HEK293 (cell line): ENCODE measurements at regions not wholly inside any gene's neighbourhood (a gene's known extent, or its start where the extent isn't known, plus 50 kb on each side); places are given as distances from the start of the nearest gene placed in this dataset.

Experiments
- CTCF ChIA-PET: fragments of 350-600 bp; formaldehyde crosslinking; extraction: SDS; loops from one replicate; lab custom pipeline; 2021; ENCODE audit warnings: antibody characterized with exemption; lab: Yijun Ruan, JAX
- POLR2A ChIA-PET: fragments of 300-600 bp; formaldehyde crosslinking; extraction: SDS; loops from one replicate; lab custom pipeline; 2020; ENCODE audit warnings: antibody characterized with exemption, inconsistent platforms; lab: Yijun Ruan, JAX
- H3K27ac ChIP-seq: fragments of 200-500 bp; sonication (Bioruptor generic); 2 replicates; pipeline ENCODE4 v1.5.1; 2014; ENCODE audit warnings: low read depth, low read length, control low read depth, inconsistent platforms; ENCODE audit errors: extremely low read depth
- H3K36me3 ChIP-seq, 2 experiments: fragments of 200-500 bp in 1 of 2; sonication (Bioruptor generic) in 1 of 2; 1 replicate in 1 of 2; 2 replicates in 1 of 2; pipeline ENCODE4 v1.5.1; 2014 to 2017; ENCODE audit warnings: inconsistent platforms in 2 of 2, low read length in 2 of 2; ENCODE audit not compliant: control insufficient read depth in 2 of 2, insufficient read depth in 1 of 2
- H3K4me1 ChIP-seq: fragments of 200-500 bp; sonication (Bioruptor generic); 2 replicates; pipeline ENCODE4 v1.5.1; 2014; ENCODE audit warnings: mild to moderate bottlenecking, low read length, inconsistent platforms; ENCODE audit not compliant: control insufficient read depth, insufficient read depth
- H3K4me3 ChIP-seq: 2 replicates; pipeline ENCODE4 v1.5.1; 2011; ENCODE audit warnings: low read depth, mild to moderate bottlenecking, control low read depth, low read length, moderate library complexity
- H3K9me3 ChIP-seq: fragments of 200-500 bp; sonication (Bioruptor generic); 2 replicates; pipeline ENCODE4 v1.5.1; 2014; ENCODE audit warnings: low read depth, low read length, inconsistent platforms; ENCODE audit not compliant: control insufficient read depth, insufficient read depth
- ATF2 ChIP-seq: fragments of 450-650 bp; formaldehyde crosslinking; IDR thresholded peaks from 2 replicates; pipeline ENCODE4 v1.5.1; 2016; ENCODE audit warnings: missing biosample characterization, missing genetic modification characterization, low read depth
- EGR2 ChIP-seq: fragments of 450-650 bp; formaldehyde crosslinking; IDR thresholded peaks from 2 replicates; pipeline ENCODE4 v1.5.1; 2016; ENCODE audit warnings: low read depth, missing biosample characterization, missing genetic modification characterization
- OVOL3 ChIP-seq: fragments of 450-650 bp; formaldehyde crosslinking; IDR thresholded peaks from 2 replicates; pipeline ENCODE4 v1.5.1; 2016; ENCODE audit warnings: missing biosample characterization, missing genetic modification characterization
- SP7 ChIP-seq: fragments of 450-650 bp; formaldehyde crosslinking; IDR thresholded peaks from 2 replicates; pipeline ENCODE4 v1.5.1; 2016; ENCODE audit warnings: missing biosample characterization, missing genetic modification characterization
- TCF7L2 ChIP-seq: IDR thresholded peaks from 2 replicates; pipeline ENCODE4 v1.6.1; 2011; ENCODE audit warnings: low read depth, mild to moderate bottlenecking, inconsistent platforms, low read length, moderate library complexity, borderline replicate concordance
- ZBTB26 ChIP-seq: fragments of 450-650 bp; formaldehyde crosslinking; optimal IDR thresholded peaks from 2 replicates; pipeline ENCODE3; 2016; ENCODE audit warnings: missing biosample characterization, mild to moderate bottlenecking, missing genetic modification characterization
- ZBTB44 ChIP-seq: fragments of 450-650 bp; IDR thresholded peaks from 2 replicates; pipeline ENCODE4 v1.5.1; 2018; ENCODE audit warnings: missing biosample characterization, mild to moderate bottlenecking, missing genetic modification characterization
- ZBTB49 ChIP-seq: fragments of 450-650 bp; formaldehyde crosslinking; IDR thresholded peaks from 2 replicates; pipeline ENCODE4 v1.5.1; 2016; ENCODE audit warnings: missing biosample characterization, missing genetic modification characterization, low read depth
- ZFP69B ChIP-seq: fragments of 450-650 bp; formaldehyde crosslinking; IDR thresholded peaks from 2 replicates; pipeline ENCODE4 v1.5.1; 2016; ENCODE audit warnings: missing biosample characterization, missing genetic modification characterization
- ZNF169 ChIP-seq: fragments of 450-650 bp; formaldehyde crosslinking; IDR thresholded peaks from 2 replicates; pipeline ENCODE4 v1.5.1; 2016; ENCODE audit warnings: missing biosample characterization, missing genetic modification characterization
- ZNF18 ChIP-seq: fragments of 450-650 bp; formaldehyde crosslinking; IDR thresholded peaks from 2 replicates; pipeline ENCODE4 v1.5.1; 2016; ENCODE audit warnings: missing biosample characterization, missing genetic modification characterization
- ZNF280C ChIP-seq: fragments of 450-650 bp; formaldehyde crosslinking; IDR thresholded peaks from 2 replicates; pipeline ENCODE4 v1.5.1; 2016; ENCODE audit warnings: missing biosample characterization, missing genetic modification characterization
- ZNF362 ChIP-seq: fragments of 450-650 bp; formaldehyde crosslinking; IDR thresholded peaks from 2 replicates; pipeline ENCODE4 v1.5.1; 2016; ENCODE audit warnings: missing biosample characterization, missing genetic modification characterization
- ZNF398 ChIP-seq: fragments of 450-650 bp; formaldehyde crosslinking; IDR thresholded peaks from 2 replicates; pipeline ENCODE4 v1.5.1; 2017; ENCODE audit warnings: missing biosample characterization, missing genetic modification characterization
- ZNF449 ChIP-seq: fragments of 450-650 bp; formaldehyde crosslinking; IDR thresholded peaks from 2 replicates; pipeline ENCODE4 v1.5.1; 2017; ENCODE audit warnings: missing biosample characterization, mild to moderate bottlenecking, missing genetic modification characterization, moderate library complexity
- ZNF561 ChIP-seq: fragments of 450-650 bp; IDR thresholded peaks from 2 replicates; pipeline ENCODE4 v1.5.1; 2018; ENCODE audit warnings: missing biosample characterization, missing genetic modification characterization, borderline replicate concordance
- ZNF701 ChIP-seq: fragments of 450-650 bp; formaldehyde crosslinking; IDR thresholded peaks from 2 replicates; pipeline ENCODE4 v1.5.1; 2016; ENCODE audit warnings: missing biosample characterization, missing genetic modification characterization
- ZSCAN23 ChIP-seq: fragments of 450-650 bp; formaldehyde crosslinking; IDR thresholded peaks from 2 replicates; pipeline ENCODE4 v1.5.1; 2016; ENCODE audit warnings: missing biosample characterization, missing genetic modification characterization

GRCh38 chr16:47886631-47887415 is 269.0 kb downstream of the ABCC12 start (continued):
- no peak for TF ChIP-seq ZBTB44 (tag by site-specific recombination)
- no peak for TF ChIP-seq OVOL3 (tag by site-specific recombination)
- no peak for TF ChIP-seq ZNF398 (tag by site-specific recombination)
- TF ChIP-seq SP7 (tag by site-specific recombination), result peak; percentile 88
- TF ChIP-seq ZNF362 (tag by site-specific recombination), result no peak
- peak; percentile 64; the same call in 1 of the 2 replicates for TF ChIP-seq ZNF561 (tag by site-specific recombination)
- TF ChIP-seq TCF7L2, result peak; percentile 76; the same call in 1 of the 2 replicates
- no peak for TF ChIP-seq ZNF449 (tag by site-specific recombination)
- TF ChIP-seq ZNF701 (tag by site-specific recombination), result no peak
- no peak for TF ChIP-seq ZSCAN23 (tag by site-specific recombination)
- peak; percentile 70; the same call in 1 of the 2 replicates for TF ChIP-seq EGR2 (tag by site-specific recombination)

- no peaks in the 10 kb centered on the region for H3K9me3 ChIP-seq
- no peaks in the 10 kb centered on the region for H3K4me1 ChIP-seq
- H3K27ac ChIP-seq, result no peak overlapping the region
- no peaks in the 10 kb centered on the region for H3K36me3 ChIP-seq
- POLR2A ChIA-PET, result no interaction called here
- CTCF ChIA-PET, result interaction anchor here (0.9 kb wide), 1 partner anchor 272 kb away, joined by 3 read pairs; no protein-coding TSS in a partner anchor
- no peak overlapping the region for H3K4me3 ChIP-seq
- no peak for TF ChIP-seq ZFP69B (tag by site-specific recombination)
- TF ChIP-seq ZNF280C (tag by site-specific recombination), result no peak
- no peak for TF ChIP-seq ZBTB49
- no peak for TF ChIP-seq ATF2
- no peak for TF ChIP-seq ZNF169 (tag by site-specific recombination)
- TF ChIP-seq ZNF18 (tag by site-specific recombination), result no peak
- TF ChIP-seq ZBTB26 (tag by site-specific recombination), result no peak
Observed at GRCh38 chr16:47886139-47886538, 269.7 kb downstream of the ABCC12 start.
